GM12878 (cell line): ENCODE measurements at regions not wholly inside any gene's neighbourhood (a gene's known extent, or its start where the extent isn't known, plus 50 kb on each side); places are given as distances from the start of the nearest gene placed in this dataset.

Experiments
- ATAC-seq: fragments of 200-7000 bp; cut with Tn5 transposase; 3 replicates; pipeline ENCODE4 v1.9.1; 2020; ENCODE audit warnings: mild to moderate bottlenecking, moderate library complexity
- BruUV-seq: library from RNA; stranded (reverse); fragments of 400-500 nt; replicated peaks from 2 replicates; lab custom pipeline; 2021; lab: Mats Ljungman, UMichigan
- CTCF ChIA-PET: fragments of 300-600 bp; sonication (Branson Sonifier 250); formaldehyde crosslinking; extraction: SDS; loops from one replicate; lab custom pipeline; 2021; ENCODE audit warnings: inconsistent platforms; lab: Yijun Ruan, JAX
- POLR2A ChIA-PET: fragments of 350-600 bp; formaldehyde crosslinking; extraction: SDS; loops from one replicate; lab custom pipeline; 2021; ENCODE audit warnings: inconsistent platforms; lab: Charles Lee
- RAD21 ChIA-PET: fragments of 300-600 bp; sonication (Branson Sonifier 250); formaldehyde crosslinking; loops from one replicate; lab custom pipeline; 2023; ENCODE audit warnings: antibody characterized with exemption; ENCODE audit not compliant: unreplicated experiment; lab: Charles Lee
- SMC1A ChIA-PET: fragments of 300-600 bp; sonication (Branson Sonifier 250); formaldehyde crosslinking; loops from one replicate; lab custom pipeline; 2023; ENCODE audit not compliant: unreplicated experiment, uncharacterized antibody; lab: Charles Lee
- DNase-seq: peaks from one replicate; pipeline ENCODE4 v3.0.0-alpha.2; 2011; ENCODE audit warnings: low read depth, low spot score
- FAIRE-seq: peaks from 3 replicates; lab custom pipeline; 2011; peaks lifted over from hg19 to GRCh38; lab: Jason Lieb, UNC
- H2AFZ ChIP-seq: 2 replicates; pipeline ENCODE4 v1.6.0; 2011; ENCODE audit warnings: low read depth, low read length, control low read depth; ENCODE audit not compliant: control insufficient read depth
- H3K27ac ChIP-seq: 2 replicates; pipeline ENCODE4 v1.5.1; 2011; ENCODE audit warnings: control low read depth; ENCODE audit not compliant: control insufficient read depth, insufficient read depth
- H3K27me3 ChIP-seq, 2 experiments: replicated peaks in 1 of 2; 2 replicates each; pipeline versions ENCODE4 v1.6.0 to v1.6.1; 2011; ENCODE audit warnings: low read length in 1 of 2; ENCODE audit not compliant: control insufficient read depth in 2 of 2, insufficient read depth in 2 of 2
- H3K36me3 ChIP-seq, 2 experiments: 2 replicates each; pipeline ENCODE4 v1.5.1; 2011; ENCODE audit warnings: low read length in 1 of 2; ENCODE audit not compliant: control insufficient read depth in 2 of 2, insufficient read depth in 2 of 2
- H3K4me1 ChIP-seq: 2 replicates; pipeline ENCODE4 v1.6.1; 2011; ENCODE audit warnings: mild to moderate bottlenecking, low read length, moderate library complexity, mixed read lengths; ENCODE audit not compliant: control insufficient read depth, insufficient read depth
- H3K4me2 ChIP-seq: 2 replicates; pipeline ENCODE4 v1.6.0; 2011; ENCODE audit warnings: control low read depth; ENCODE audit not compliant: control insufficient read depth, insufficient read depth
- H3K4me3 ChIP-seq: fragments of 200-600 bp; sonication (generic); 2 replicates; pipeline ENCODE4 v1.5.1; 2016
- H3K79me2 ChIP-seq: 2 replicates; pipeline ENCODE4 v1.6.0; 2011; ENCODE audit warnings: low read length; ENCODE audit not compliant: control insufficient read depth, insufficient read depth
- H3K9ac ChIP-seq: 2 replicates; pipeline ENCODE4 v1.8.0; 2011; ENCODE audit warnings: low read length, control low read depth, mixed read lengths; ENCODE audit not compliant: control insufficient read depth, insufficient read depth
- H3K9me3 ChIP-seq: replicated peaks from 3 replicates; pipeline ENCODE4 v1.5.1; 2011; ENCODE audit warnings: mild to moderate bottlenecking, low read length; ENCODE audit not compliant: control insufficient read depth, insufficient read depth
- H4K20me1 ChIP-seq: 2 replicates; pipeline ENCODE4 v1.6.0; 2011; ENCODE audit not compliant: control insufficient read depth, insufficient read depth
- ASH2L ChIP-seq: fragments of 300-600, 200-600 bp; sonication (generic); IDR thresholded peaks from 2 replicates; pipeline ENCODE4 v1.6.1; 2017; ENCODE audit warnings: low read depth, mild to moderate bottlenecking, borderline replicate concordance
- ATF3 ChIP-seq: IDR thresholded peaks from 2 replicates; pipeline ENCODE4 v1.6.1; 2011; ENCODE audit warnings: low read depth, mild to moderate bottlenecking, low read length, moderate library complexity, borderline replicate concordance; ENCODE audit errors: extremely low read depth
- GATAD2B ChIP-seq: fragments of 450-650 bp; conservative IDR thresholded peaks from 2 replicates; pipeline ENCODE4 v1.6.1; 2017; ENCODE audit warnings: low read depth, mild to moderate bottlenecking, moderate library complexity
- IRF4 ChIP-seq: IDR thresholded peaks from 2 replicates; pipeline ENCODE4 v1.6.1; 2011; ENCODE audit warnings: low read depth, low read length
- KDM1A ChIP-seq: fragments of 200-600 bp; sonication (generic); IDR thresholded peaks from 2 replicates; pipeline ENCODE4 v1.6.1; 2016; ENCODE audit warnings: borderline replicate concordance
- LARP7 ChIP-seq: fragments of 450-650 bp; IDR thresholded peaks from 2 replicates; pipeline ENCODE4 v1.6.1; 2017; ENCODE audit warnings: mild to moderate bottlenecking
- PKNOX1 ChIP-seq: fragments of 450-650 bp; IDR thresholded peaks from 2 replicates; pipeline ENCODE4 v1.6.1; 2016; ENCODE audit warnings: mild to moderate bottlenecking
- PRDM15 ChIP-seq: fragments of 450-650 bp; formaldehyde crosslinking; IDR thresholded peaks from 2 replicates; pipeline ENCODE4 v1.4.0; 2020; ENCODE audit warnings: mild to moderate bottlenecking, moderate library complexity
- SMC3 ChIP-seq: IDR thresholded peaks from 2 replicates; pipeline ENCODE4 v1.6.1; 2011; ENCODE audit warnings: low read length, improper control_type of control experiment, borderline replicate concordance
- USF2 ChIP-seq: IDR thresholded peaks from 2 replicates; pipeline ENCODE4 v1.6.1; 2011; ENCODE audit warnings: low read depth, low read length, improper control_type of control experiment, borderline replicate concordance
- YBX1 ChIP-seq: fragments of 450-650 bp; IDR thresholded peaks from 2 replicates; pipeline ENCODE4 v1.6.1; 2016; ENCODE audit warnings: antibody characterized with exemption
- WGBS: methylation state at CpG from one replicate; pipeline ENCODE4 v1.1.6; 2016; ENCODE audit warnings: low lambda C conversion rate; ENCODE audit not compliant: insufficient replicate concordance, insufficient coverage; ENCODE audit errors: missing lambda C conversion rate; 5-methylcytosine and 5-hydroxymethylcytosine counted together
- in situ Hi-C: fragments of 300-500 bp; cut with MboI; formaldehyde crosslinking; loops from 9 replicates; pipeline ENCODE4 v1.14.3; 2018; ENCODE audit warnings: mixed read lengths
- intact Hi-C: fragments of 100-400 bp; cut with micrococcal nuclease; formaldehyde crosslinking; loops from one replicate; pipeline ENCODE4 v1.14.2; 2022; ENCODE audit not compliant: unreplicated experiment

GRCh38 chr9:76964612-76965011 lies 54.8 kb upstream of the FOXB2 start:
- Histone ChIP-seq H4K20me1 (no peaks in the 10 kb centered on the region), H3K79me2 (no peaks in the 10 kb centered on the region), H3K4me3 (no peak overlapping the region), H2AFZ (no peak overlapping the region), H3K9ac (no peak overlapping the region), H3K4me1 (no peaks in the 10 kb centered on the region), H3K27ac (no peak overlapping the region), H3K9me3 (no peaks in the 10 kb centered on the region), H3K4me2 (no peak overlapping the region), H3K36me3 (no peaks in the 10 kb centered on the region), H3K27me3 (peaks cover 0 to 2% of the 10 kb centered on the region in 2 experiments; a peak in 1 of 4 replicates)
- SMC1A ChIA-PET, result no interaction called here
- RAD21 ChIA-PET, result no interaction called here
- TF ChIP-seq SMC3 (no peak), ASH2L (no peak), IRF4 (no peak), YBX1 (no peak)
- CTCF ChIA-PET, result no interaction called here
- no peak for ATAC-seq
- 32% methylated on average over 3 of the region's 3 CpGs for WGBS
- no peak for DNase-seq
- POLR2A ChIA-PET, result no interaction called here
- BruUV-seq, result no TSS peak
- intact Hi-C loops, result no loop called here
- in situ Hi-C loops, result no loop called here
- no peak for FAIRE-seq

- no TSS peak for BruUV-seq
- Histone ChIP-seq H3K4me3 (no peak overlapping the region), H3K36me3 (no peaks in the 10 kb centered on the region), H3K79me2 (no peaks in the 10 kb centered on the region), H3K27me3 (no peaks in the 10 kb centered on the region), H4K20me1 (no peaks in the 10 kb centered on the region), H3K27ac (no peak overlapping the region), H3K9me3 (no peaks in the 10 kb centered on the region), H3K4me1 (no peaks in the 10 kb centered on the region), H2AFZ (no peak overlapping the region), H3K9ac (no peak overlapping the region), H3K4me2 (no peak overlapping the region)
- CTCF ChIA-PET, result no interaction called here
- DNase-seq, result no peak
- 42% methylated on average over 1 of the region's 1 CpG for WGBS
- RAD21 ChIA-PET, result no interaction called here
- in situ Hi-C loops, result no loop called here
- intact Hi-C loops, result no loop called here
- FAIRE-seq, result no peak
- SMC1A ChIA-PET, result no interaction called here
- ATAC-seq, result no peak
- POLR2A ChIA-PET, result no interaction called here
- no peak for TF ChIP-seq ATF3
- TF ChIP-seq USF2, result no peak
- no peak for TF ChIP-seq KDM1A
- no peak for TF ChIP-seq LARP7
- no peak for TF ChIP-seq GATAD2B
- no peak for TF ChIP-seq PKNOX1
- no peak for TF ChIP-seq PRDM15 (CRISPR knock-in tag)
These were observed 56.7 kb upstream of the FOXB2 start for GRCh38 chr9:76962732-76963131.
